Anterior cingulate cortex (tissue), 58 donors: ENCODE measurements at regions not wholly inside any gene's neighbourhood (a gene's known extent, or its start where the extent isn't known, plus 50 kb on each side); places are given as distances from the start of the nearest gene placed in this dataset.

ENCODE experiments used
- DNase-seq, 58 donors: peaks; one replicate each; lab custom pipeline; 2025; lab: John Stamatoyannopoulos, UW

- DNase-seq = no peak
These were observed 230.0 kb upstream of the LNX1 start for GRCh38 chr4:53821179-53821851.

- no peak for DNase-seq
These were observed 226.8 kb upstream of the LNX1 start for GRCh38 chr4:53818104-53818503.

- DNase-seq = no peak
These were observed 225.3 kb upstream of the LNX1 start for GRCh38 chr4:53816561-53816960.

GRCh38 chr4:53815281-53815680 is 224.0 kb upstream of the LNX1 start:
- no peak for DNase-seq

- DNase-seq = no peak
These were observed 222.7 kb upstream of the LNX1 start for GRCh38 chr4:53813998-53814397.

- DNase-seq = no peak
These were observed 219.4 kb upstream of the LNX1 start for GRCh38 chr4:53810643-53811042.

- no peak for DNase-seq
These were observed 218.5 kb upstream of the LNX1 start for GRCh38 chr4:53809816-53810215.

GRCh38 chr4:53805291-53805690 is 214.0 kb upstream of the LNX1 start:
- no peak for DNase-seq

- DNase-seq = peak in 4 of 58 donors; percentile 2 to 16 (median 4)
These were observed 213.4 kb upstream of the LNX1 start for GRCh38 chr4:53804719-53805118.

GRCh38 chr4:53802500-53802899 is 211.2 kb upstream of the LNX1 start:
- DNase-seq = no peak

- no peak for DNase-seq
These were observed 210.1 kb upstream of the LNX1 start for GRCh38 chr4:53801373-53801772.

- no peak for DNase-seq
These were observed 209.5 kb upstream of the LNX1 start for GRCh38 chr4:53800741-53801140.

GRCh38 chr4:53793096-53793495 is 201.8 kb upstream of the LNX1 start:
- DNase-seq = no peak

GRCh38 chr4:53790286-53790685 is 199.0 kb upstream of the LNX1 start:
- peak in 7 of 58 donors; percentile 1 to 64 (median 10) for DNase-seq

- no peak for DNase-seq
These were observed 197.3 kb upstream of the LNX1 start for GRCh38 chr4:53788621-53789020.

- no peak for DNase-seq
These were observed 196.7 kb upstream of the LNX1 start for GRCh38 chr4:53788011-53788410.

- no peak for DNase-seq
These were observed 195.3 kb upstream of the LNX1 start for GRCh38 chr4:53786632-53787031.

- no peak for DNase-seq
These were observed 194.7 kb upstream of the LNX1 start for GRCh38 chr4:53785996-53786395.

- DNase-seq = no peak
These were observed 192.8 kb upstream of the LNX1 start for GRCh38 chr4:53784112-53784511.

- no peak for DNase-seq
These were observed 192.0 kb upstream of the LNX1 start for GRCh38 chr4:53783208-53783859.

- DNase-seq = no peak
These were observed 191.2 kb upstream of the LNX1 start for GRCh38 chr4:53782458-53782845.
